Stimulated activated effector memory CD8-positive, alpha-beta T cell treated with anti-CD3 and anti-CD28 coated beads, Interleukin-12 subunit alpha, Interleukin-12 subunit beta, amount 100 ng/mL, for 72 hours (primary cell): ENCODE measurements at regions not wholly inside any gene's neighbourhood (a gene's known extent, or its start where the extent isn't known, plus 50 kb on each side); places are given as distances from the start of the nearest gene placed in this dataset.
"Not testable (repeated sequence)": the region's sequence is repeated elsewhere in the genome, so short reads cannot be mapped to it uniquely, and the experiment has no call there.

Experiments
- ATAC-seq: fragments of 150-1000 bp; cut with Tn5 transposase; 2 replicates; pipeline ENCODE4 v1.10.0; 2021
- DNase-seq, 2 donors: peaks; one replicate each; pipeline ENCODE4 v3.0.0; 2021 to 2022; ENCODE audit warnings: low spot score in 2 of 2
- H3K27ac Mint-ChIP-seq: one replicate; pipeline ENCODE4 v1.8.0; 2022; ENCODE audit warnings: mild to moderate bottlenecking, mixed read lengths
- H3K36me3 Mint-ChIP-seq: one replicate; pipeline ENCODE4 v1.8.0; 2022; ENCODE audit warnings: mild to moderate bottlenecking, mixed read lengths
- H3K4me1 Mint-ChIP-seq: one replicate; pipeline ENCODE4 v1.8.0; 2022; ENCODE audit warnings: mixed read lengths
- H3K4me3 Mint-ChIP-seq: one replicate; pipeline ENCODE4 v1.8.0; 2022; ENCODE audit warnings: mild to moderate bottlenecking, mixed read lengths
- H3K9me3 Mint-ChIP-seq: one replicate; pipeline ENCODE4 v1.8.0; 2022; ENCODE audit warnings: mixed read lengths

GRCh38 chr14:83874662-83875061, 1655.3 kb upstream of the FLRT2 start:
- no peak for ATAC-seq
- Mint-ChIP-seq H3K9me3 (peaks cover 13% of the 10 kb centered on the region), H3K27ac (no peak overlapping the region), H3K4me3 (no peak overlapping the region), H3K4me1 (no peaks in the 10 kb centered on the region), H3K36me3 (no peaks in the 10 kb centered on the region)
- DNase-seq = no peak

DNA sequence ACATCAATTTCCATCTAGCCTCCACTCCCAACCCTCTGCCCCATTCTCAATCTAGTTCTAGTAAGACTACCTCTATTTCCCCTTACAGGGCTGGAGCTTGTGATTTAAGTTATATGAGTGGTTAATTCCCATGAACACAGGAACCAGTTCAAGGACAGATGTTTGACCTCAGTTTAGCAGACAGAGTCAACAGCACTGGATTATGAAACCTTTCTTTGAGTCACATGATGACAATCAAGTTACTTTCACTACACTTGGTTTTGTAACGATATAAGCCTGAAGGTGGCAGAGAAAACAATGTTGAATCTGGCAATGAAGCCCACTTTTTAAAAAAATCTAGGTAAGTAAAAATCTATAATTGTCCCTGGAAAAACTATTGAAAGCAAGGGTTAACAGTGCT, 1646.2 kb upstream of the FLRT2 start:
- Mint-ChIP-seq H3K27ac (no peak overlapping the region), H3K36me3 (no peaks in the 10 kb centered on the region), H3K4me1 (no peaks in the 10 kb centered on the region)

GRCh38 chr14:83885837-83886293, 1644.1 kb upstream of the FLRT2 start:
- H3K4me3 Mint-ChIP-seq = no peak overlapping the region
- peaks cover 11% of the 10 kb centered on the region for H3K9me3 Mint-ChIP-seq
- H3K27ac Mint-ChIP-seq = no peak overlapping the region
- DNase-seq (no peak), ATAC-seq (no peak)
- no peaks in the 10 kb centered on the region for H3K36me3 Mint-ChIP-seq
- H3K4me1 Mint-ChIP-seq = no peaks in the 10 kb centered on the region

More for the DNA sequence above, 1646.2 kb upstream of the FLRT2 start:
- Mint-ChIP-seq H3K9me3 (peaks cover 13% of the 10 kb centered on the region), H3K4me3 (no peak overlapping the region)
- ATAC-seq (no peak), DNase-seq (no peak)

DNA sequence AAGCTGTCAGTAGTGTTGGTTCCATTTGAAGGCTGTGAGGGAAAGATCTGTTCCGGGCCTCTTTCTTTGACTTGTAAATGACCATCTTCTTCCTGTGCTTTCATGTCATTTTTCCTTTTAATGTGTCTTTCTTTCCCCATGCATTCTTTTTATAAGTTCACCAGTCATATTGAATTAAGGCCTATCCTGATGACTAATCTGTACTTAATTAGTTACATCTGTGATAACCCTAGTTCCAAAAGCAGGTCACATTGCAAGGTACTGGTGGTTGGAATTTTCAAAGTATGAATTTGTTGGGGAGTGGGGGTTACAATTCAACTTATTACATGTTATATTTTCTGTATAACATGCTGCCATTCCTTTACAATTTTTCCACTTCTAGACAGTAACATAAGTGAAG, 1642.1 kb upstream of the FLRT2 start:
- Mint-ChIP-seq H3K4me3 (no peak overlapping the region), H3K27ac (no peak overlapping the region), H3K4me1 (no peaks in the 10 kb centered on the region), H3K9me3 (peaks cover 8% of the 10 kb centered on the region), H3K36me3 (no peaks in the 10 kb centered on the region)
- DNase-seq (no peak), ATAC-seq (no peak)

- ATAC-seq (no peak), DNase-seq (no peak)
- Mint-ChIP-seq H3K4me3 (no peak overlapping the region), H3K27ac (no peak overlapping the region), H3K36me3 (no peaks in the 10 kb centered on the region), H3K4me1 (no peaks in the 10 kb centered on the region), H3K9me3 (peaks cover 7% of the 10 kb centered on the region)
Measured at GRCh38 chr14:83893447-83893846, 1636.5 kb upstream of the FLRT2 start.

DNA sequence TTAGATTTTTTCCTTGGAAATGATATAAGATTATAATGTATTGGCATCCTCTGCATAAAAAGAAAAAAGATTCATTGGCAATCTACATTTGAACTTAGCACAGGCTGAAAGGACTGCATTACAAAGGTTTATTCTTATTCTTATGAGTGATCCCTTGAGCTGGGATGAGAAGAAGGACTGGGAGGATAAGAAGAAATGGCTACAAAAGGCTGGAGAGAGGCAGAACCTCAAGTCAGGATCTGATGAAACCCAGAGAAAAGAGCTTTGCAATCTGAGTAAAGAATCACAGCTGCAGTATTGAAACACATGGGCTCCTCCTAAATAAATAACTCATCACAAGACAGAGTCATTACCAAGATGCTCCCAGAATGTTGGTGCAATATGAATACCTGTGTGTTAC, 1635.4 kb upstream of the FLRT2 start:
- H3K4me3 Mint-ChIP-seq = no peak overlapping the region
- ATAC-seq = no peak

GRCh38 chr14:83898558-83898957, 1631.4 kb upstream of the FLRT2 start:
- not testable (repeated sequence) for H3K27ac Mint-ChIP-seq, DNase-seq, H3K4me3 Mint-ChIP-seq, H3K4me1 Mint-ChIP-seq, H3K9me3 Mint-ChIP-seq, H3K36me3 Mint-ChIP-seq, ATAC-seq

More for the DNA sequence above, 1635.4 kb upstream of the FLRT2 start:
- no peaks in the 10 kb centered on the region for H3K4me1 Mint-ChIP-seq
- DNase-seq = no peak
- H3K36me3 Mint-ChIP-seq = no peaks in the 10 kb centered on the region
- no peak overlapping the region for H3K27ac Mint-ChIP-seq
- peaks cover 7% of the 10 kb centered on the region for H3K9me3 Mint-ChIP-seq

GRCh38 chr14:83899706-83900105, 1630.2 kb upstream of the FLRT2 start:
- no peak for DNase-seq
- no peaks in the 10 kb centered on the region for H3K4me1 Mint-ChIP-seq
- no peak overlapping the region for H3K27ac Mint-ChIP-seq
- H3K9me3 Mint-ChIP-seq = peaks cover 8% of the 10 kb centered on the region
- H3K4me3 Mint-ChIP-seq = no peak overlapping the region
- ATAC-seq = no peak
- H3K36me3 Mint-ChIP-seq = no peaks in the 10 kb centered on the region

DNA sequence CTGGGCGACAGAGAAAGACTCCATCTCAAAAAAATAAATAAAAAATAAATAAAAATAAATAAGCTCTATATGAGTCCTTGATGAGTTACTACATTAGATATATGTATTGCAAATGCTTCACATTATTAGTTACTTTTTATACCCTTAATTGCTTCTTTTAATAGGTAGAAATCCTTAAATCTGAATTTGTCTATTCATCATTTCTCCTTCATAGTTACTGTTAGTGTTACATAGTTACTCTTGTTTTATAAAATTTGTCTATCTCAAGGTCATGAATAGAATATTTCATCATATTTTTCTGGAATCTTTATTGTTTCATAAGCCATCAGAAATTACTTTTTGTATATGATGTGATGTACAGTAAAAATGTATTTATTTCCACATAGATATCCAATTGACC, 1624.8 kb upstream of the FLRT2 start:
- H3K9me3 Mint-ChIP-seq = peaks cover 19% of the 10 kb centered on the region
- no peaks in the 10 kb centered on the region for H3K36me3 Mint-ChIP-seq
- H3K4me1 Mint-ChIP-seq = no peaks in the 10 kb centered on the region
- DNase-seq (no peak), ATAC-seq (no peak)
- no peak overlapping the region for H3K4me3 Mint-ChIP-seq
- no peak overlapping the region for H3K27ac Mint-ChIP-seq

DNA sequence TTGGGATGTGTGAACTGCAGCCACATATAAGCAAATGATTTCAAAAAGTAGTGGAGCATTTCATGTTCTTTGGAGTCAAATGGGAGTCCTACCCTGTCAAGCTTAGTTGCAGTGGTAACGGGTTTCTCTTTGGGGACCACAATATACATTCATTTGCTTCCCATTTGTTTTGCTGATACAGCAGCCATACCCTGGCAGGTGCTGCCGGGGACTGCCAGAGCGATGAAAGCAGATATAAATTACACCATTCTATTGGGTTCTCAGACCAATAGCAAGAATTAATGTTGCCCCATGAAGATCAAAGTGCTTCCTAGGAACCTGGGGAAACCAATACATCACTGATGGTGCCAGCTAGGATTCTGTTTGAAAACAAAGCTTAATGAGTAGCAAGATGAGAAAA, 1621.5 kb upstream of the FLRT2 start:
- DNase-seq (no peak), ATAC-seq (no peak)
- H3K4me3 Mint-ChIP-seq = no peak overlapping the region
- H3K36me3 Mint-ChIP-seq = no peaks in the 10 kb centered on the region
- H3K9me3 Mint-ChIP-seq = peaks cover 26% of the 10 kb centered on the region
- no peaks in the 10 kb centered on the region for H3K4me1 Mint-ChIP-seq
- H3K27ac Mint-ChIP-seq = no peak overlapping the region

DNA sequence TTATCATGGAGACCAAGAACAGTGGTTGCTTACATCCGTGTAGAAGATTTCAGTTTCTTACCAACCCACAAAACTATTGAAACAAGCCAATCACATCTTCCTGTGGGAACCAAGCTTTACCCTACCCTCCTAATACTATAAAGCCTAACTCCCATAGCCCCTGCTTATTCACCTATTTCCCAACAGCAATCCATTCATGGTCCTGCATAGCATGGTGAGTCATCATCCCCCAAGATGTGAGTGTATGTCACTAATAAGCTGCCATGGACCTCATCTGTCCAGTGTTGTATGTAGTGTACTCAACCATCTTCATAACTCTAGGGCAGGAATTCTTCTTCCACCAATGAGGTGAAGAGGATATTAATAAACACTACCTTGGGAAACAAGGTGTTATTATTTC, 1620.4 kb upstream of the FLRT2 start:
- Mint-ChIP-seq H3K9me3 (peaks cover 32% of the 10 kb centered on the region), H3K4me1 (no peaks in the 10 kb centered on the region), H3K27ac (no peak overlapping the region), H3K36me3 (no peaks in the 10 kb centered on the region), H3K4me3 (no peak overlapping the region)
- ATAC-seq = no peak
- no peak for DNase-seq

DNA sequence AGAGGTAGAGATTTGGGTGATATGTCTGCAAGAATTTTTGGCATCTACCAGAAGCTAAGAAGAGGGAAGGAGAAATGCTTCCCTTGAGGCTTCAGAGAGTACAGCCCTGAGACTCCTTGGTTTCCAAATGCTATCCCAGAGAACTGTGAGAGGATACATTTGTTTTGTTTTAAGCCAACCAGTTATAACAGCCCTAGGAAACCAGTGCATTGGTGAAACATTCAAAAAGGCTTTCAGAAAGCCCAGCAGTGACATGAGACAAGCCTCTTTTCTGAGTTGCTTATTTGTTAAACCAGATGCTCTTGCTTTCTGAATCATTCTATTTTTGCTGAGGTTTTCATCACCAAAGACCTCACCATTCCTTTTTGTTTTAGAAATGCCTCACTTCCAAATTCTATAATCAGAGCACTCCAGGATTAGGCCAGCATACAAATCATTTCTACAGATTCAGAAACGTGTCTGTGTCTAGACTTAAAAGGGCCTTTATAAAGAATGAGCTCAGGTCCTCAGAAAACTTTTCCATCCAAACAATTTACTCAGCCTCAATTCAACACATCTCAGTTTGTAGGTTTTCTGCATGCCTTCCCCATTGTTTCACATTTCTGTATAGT, 1617.8 kb upstream of the FLRT2 start:
- Mint-ChIP-seq H3K4me1 (no peaks in the 10 kb centered on the region), H3K27ac (no peak overlapping the region), H3K9me3 (peaks cover 39% of the 10 kb centered on the region), H3K36me3 (no peaks in the 10 kb centered on the region), H3K4me3 (no peak overlapping the region)
- no peak for ATAC-seq
- DNase-seq = no peak

DNA sequence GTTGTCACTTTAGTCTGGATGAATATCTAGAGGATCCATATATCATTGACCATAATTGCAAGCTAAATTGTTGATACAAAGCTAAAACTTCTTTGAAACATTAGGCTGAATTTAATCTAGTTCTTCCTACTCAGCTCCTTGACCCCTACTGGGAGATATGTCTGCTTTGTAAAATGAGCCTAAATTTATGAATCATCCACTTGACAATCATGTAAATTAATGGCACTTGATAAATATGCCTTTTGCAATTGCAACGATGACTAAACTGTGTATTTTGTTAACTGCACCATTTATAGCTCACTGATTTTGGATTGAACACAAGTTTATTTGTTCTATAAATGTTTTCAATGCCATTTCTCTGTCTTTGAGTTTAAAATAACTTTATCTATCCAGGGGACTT, 1616.5 kb upstream of the FLRT2 start:
- DNase-seq = no peak
- Mint-ChIP-seq H3K36me3 (no peaks in the 10 kb centered on the region), H3K4me1 (no peaks in the 10 kb centered on the region), H3K9me3 (peaks cover 35% of the 10 kb centered on the region), H3K27ac (no peak overlapping the region), H3K4me3 (no peak overlapping the region)
- no peak for ATAC-seq

DNA sequence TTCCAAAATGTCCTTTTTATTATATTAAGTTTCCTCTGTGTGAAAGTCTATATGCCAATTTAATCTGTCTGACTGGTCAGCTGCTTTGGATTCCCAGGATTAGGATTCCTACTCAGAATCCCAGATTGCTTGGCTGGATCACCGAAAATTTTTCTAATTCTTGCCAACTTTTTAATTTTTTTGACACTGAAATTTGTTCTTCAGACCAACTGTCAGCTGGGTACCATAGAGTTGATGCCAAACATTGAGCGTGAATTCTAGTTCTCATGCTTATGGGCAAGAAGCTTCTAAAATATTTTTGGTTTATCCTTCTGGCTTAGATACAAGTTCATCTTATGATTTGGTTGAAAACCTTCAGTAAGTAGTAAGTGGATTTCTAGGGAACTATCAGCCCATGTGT, 1611.4 kb upstream of the FLRT2 start:
- Mint-ChIP-seq H3K4me1 (no peaks in the 10 kb centered on the region), H3K4me3 (no peak overlapping the region), H3K36me3 (no peaks in the 10 kb centered on the region), H3K27ac (no peak overlapping the region), H3K9me3 (peaks cover 16% of the 10 kb centered on the region)
- ATAC-seq = no peak
- no peak for DNase-seq

DNA sequence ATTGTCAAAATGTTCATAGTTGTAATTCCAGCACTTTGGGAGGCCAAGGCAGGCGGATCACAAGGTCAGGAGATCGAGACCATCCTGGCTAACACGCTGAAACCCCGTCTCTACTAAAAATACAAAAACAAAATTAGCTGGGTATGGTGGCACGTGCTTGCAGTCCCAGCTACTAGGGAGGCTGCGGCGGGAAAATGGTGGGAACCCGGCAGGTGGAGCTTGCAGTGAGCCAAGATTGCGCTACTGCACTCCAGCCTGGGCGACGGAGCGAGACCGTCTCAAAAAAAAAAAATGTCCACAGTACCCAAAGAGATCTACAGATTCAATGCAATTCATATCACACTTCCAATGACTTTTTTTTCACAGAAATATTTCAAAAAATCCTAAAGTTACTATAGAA, 1610.3 kb upstream of the FLRT2 start:
- not testable (repeated sequence) for H3K36me3 Mint-ChIP-seq, DNase-seq, H3K27ac Mint-ChIP-seq, ATAC-seq, H3K4me1 Mint-ChIP-seq, H3K4me3 Mint-ChIP-seq
- H3K9me3 Mint-ChIP-seq = peaks cover 11% of the 10 kb centered on the region

DNA sequence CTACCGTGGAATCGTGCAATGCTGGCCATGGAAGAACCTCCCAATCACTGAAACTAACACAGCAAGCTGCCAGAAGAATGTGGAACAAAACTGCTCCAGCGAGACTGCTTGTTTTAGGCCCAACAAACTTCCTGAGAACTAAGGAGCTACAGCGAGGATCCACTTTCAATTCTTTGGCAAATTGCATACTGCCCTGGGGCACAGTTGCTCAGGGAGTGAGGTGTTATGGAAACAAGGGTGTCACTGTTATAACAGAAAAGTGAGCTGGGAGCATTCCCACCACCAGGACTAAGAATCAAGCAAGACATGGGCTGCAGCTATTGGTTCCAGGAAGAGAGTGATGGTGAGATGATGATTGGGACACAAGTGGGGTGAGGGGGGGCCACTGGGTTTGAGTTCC, 1606.1 kb upstream of the FLRT2 start:
- no peaks in the 10 kb centered on the region for H3K4me1 Mint-ChIP-seq
- H3K27ac Mint-ChIP-seq = no peak overlapping the region
- peaks cover 12% of the 10 kb centered on the region for H3K9me3 Mint-ChIP-seq
- ATAC-seq (no peak), DNase-seq (no peak)
- no peaks in the 10 kb centered on the region for H3K36me3 Mint-ChIP-seq
- H3K4me3 Mint-ChIP-seq = no peak overlapping the region

DNA sequence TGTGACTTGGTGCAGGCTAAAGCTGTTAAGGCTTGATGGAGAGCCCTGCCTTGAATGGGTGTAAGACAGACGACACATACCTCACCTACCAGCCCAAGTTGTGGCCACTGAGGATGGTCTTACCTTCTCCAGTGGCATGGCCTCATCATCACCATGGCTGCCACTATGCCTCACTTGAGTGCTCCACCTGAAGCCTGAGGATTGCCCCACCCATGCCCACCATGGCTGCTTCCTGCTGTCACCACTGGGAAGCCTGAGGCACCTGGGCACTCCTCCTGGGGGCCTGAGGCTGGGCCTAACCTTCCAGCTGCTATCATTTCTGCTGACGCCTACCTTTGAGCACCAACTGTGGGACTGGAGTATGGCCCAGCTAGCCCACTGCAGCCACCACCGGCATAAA, 1605.7 kb upstream of the FLRT2 start:
- DNase-seq (no peak), ATAC-seq (no peak)
- no peak overlapping the region for H3K27ac Mint-ChIP-seq
- H3K36me3 Mint-ChIP-seq = no peaks in the 10 kb centered on the region
- no peak overlapping the region for H3K4me3 Mint-ChIP-seq
- no peaks in the 10 kb centered on the region for H3K4me1 Mint-ChIP-seq
- H3K9me3 Mint-ChIP-seq = peaks cover 16% of the 10 kb centered on the region
